Osteocyte (in vitro differentiated cells): ENCODE measurements at regions not wholly inside any gene's neighbourhood (a gene's known extent, or its start where the extent isn't known, plus 50 kb on each side); places are given as distances from the start of the nearest gene placed in this dataset.

Source experiments
- DNase-seq: peaks from one replicate; pipeline ENCODE4 v3.0.0; 2021; ENCODE audit warnings: mixed read lengths; ENCODE audit not compliant: unreplicated experiment; ENCODE audit errors: extremely low spot score
- H3K27ac Mint-ChIP-seq: one replicate; pipeline ENCODE4 v1.8.0; 2021; ENCODE audit warnings: mild to moderate bottlenecking, mixed read lengths; ENCODE audit not compliant: unreplicated experiment
- H3K27me3 Mint-ChIP-seq: one replicate; pipeline ENCODE4 v1.8.0; 2021; ENCODE audit warnings: mixed read lengths; ENCODE audit not compliant: unreplicated experiment
- H3K36me3 Mint-ChIP-seq: one replicate; pipeline ENCODE4 v1.8.0; 2021; ENCODE audit warnings: mixed read lengths; ENCODE audit not compliant: unreplicated experiment
- H3K4me1 Mint-ChIP-seq: one replicate; pipeline ENCODE4 v1.8.0; 2021; ENCODE audit warnings: mixed read lengths; ENCODE audit not compliant: unreplicated experiment
- H3K4me3 Mint-ChIP-seq: one replicate; pipeline ENCODE4 v1.8.0; 2021; ENCODE audit warnings: mild to moderate bottlenecking, moderate library complexity, mixed read lengths; ENCODE audit not compliant: unreplicated experiment
- H3K9me3 Mint-ChIP-seq: one replicate; pipeline ENCODE4 v1.8.0; 2021; ENCODE audit warnings: mixed read lengths; ENCODE audit not compliant: unreplicated experiment
- CTCF ChIP-seq: fragments of 200-600 bp; sonication (generic); IDR thresholded peaks from 2 replicates; pipeline ENCODE4 v1.5.0; 2021; ENCODE audit warnings: antibody characterized with exemption, mild to moderate bottlenecking, moderate library complexity

- Mint-ChIP-seq H3K36me3 (no peaks in the 10 kb centered on the region), H3K9me3 (no peaks in the 10 kb centered on the region)
These were observed 109.8 kb upstream of the GPC6 start for GRCh38 chr13:93116809-93117208.

GRCh38 chr13:93118081-93118615 lies 108.5 kb upstream of the GPC6 start:
- H3K4me1 Mint-ChIP-seq, result no peaks in the 10 kb centered on the region
- no peak for DNase-seq
- no peak for TF ChIP-seq CTCF
- H3K9me3 Mint-ChIP-seq, result no peaks in the 10 kb centered on the region
- H3K27ac Mint-ChIP-seq, result no peak overlapping the region
- no peak overlapping the region for H3K4me3 Mint-ChIP-seq
- H3K36me3 Mint-ChIP-seq, result no peaks in the 10 kb centered on the region
- peaks cover 61% of the 10 kb centered on the region for H3K27me3 Mint-ChIP-seq

More at GRCh38 chr13:93116809-93117208, 109.8 kb upstream of the GPC6 start:
- Mint-ChIP-seq H3K27ac (no peak overlapping the region), H3K4me1 (no peaks in the 10 kb centered on the region), H3K27me3 (peaks cover 68% of the 10 kb centered on the region), H3K4me3 (no peak overlapping the region)
- DNase-seq, result no peak
- peak; percentile 22 for TF ChIP-seq CTCF

GRCh38 chr13:93140912-93141311 lies 85.7 kb upstream of the GPC6 start:
- peaks cover 3% of the 10 kb centered on the region for H3K9me3 Mint-ChIP-seq
- H3K27me3 Mint-ChIP-seq, result peaks cover 40% of the 10 kb centered on the region
- no peak overlapping the region for H3K27ac Mint-ChIP-seq
- no peak overlapping the region for H3K4me3 Mint-ChIP-seq
- no peaks in the 10 kb centered on the region for H3K4me1 Mint-ChIP-seq
- no peak for TF ChIP-seq CTCF
- H3K36me3 Mint-ChIP-seq, result no peaks in the 10 kb centered on the region
- DNase-seq, result no peak

GRCh38 chr13:93144031-93144430 lies 82.6 kb upstream of the GPC6 start:
- no peak overlapping the region for H3K4me3 Mint-ChIP-seq
- H3K36me3 Mint-ChIP-seq, result no peaks in the 10 kb centered on the region
- no peak for DNase-seq
- no peak overlapping the region for H3K27ac Mint-ChIP-seq
- peaks cover 13% of the 10 kb centered on the region for H3K4me1 Mint-ChIP-seq
- peaks cover 25% of the 10 kb centered on the region for H3K27me3 Mint-ChIP-seq
- peaks cover 3% of the 10 kb centered on the region for H3K9me3 Mint-ChIP-seq
- TF ChIP-seq CTCF, result no peak

- H3K4me1 Mint-ChIP-seq, result peaks cover 13% of the 10 kb centered on the region
- H3K27ac Mint-ChIP-seq, result no peak overlapping the region
- DNase-seq, result no peak
- H3K9me3 Mint-ChIP-seq, result no peaks in the 10 kb centered on the region
- H3K36me3 Mint-ChIP-seq, result no peaks in the 10 kb centered on the region
- H3K27me3 Mint-ChIP-seq, result peaks cover 26% of the 10 kb centered on the region
- TF ChIP-seq CTCF, result no peak
- no peak overlapping the region for H3K4me3 Mint-ChIP-seq
These were observed 81.4 kb upstream of the GPC6 start for GRCh38 chr13:93145199-93145598.
